ENCODE measurements at regions not wholly inside any gene's neighbourhood (a gene's known extent, or its start where the extent isn't known, plus 50 kb on each side); places are given as distances from the start of the nearest gene placed in this dataset.

DNA sequence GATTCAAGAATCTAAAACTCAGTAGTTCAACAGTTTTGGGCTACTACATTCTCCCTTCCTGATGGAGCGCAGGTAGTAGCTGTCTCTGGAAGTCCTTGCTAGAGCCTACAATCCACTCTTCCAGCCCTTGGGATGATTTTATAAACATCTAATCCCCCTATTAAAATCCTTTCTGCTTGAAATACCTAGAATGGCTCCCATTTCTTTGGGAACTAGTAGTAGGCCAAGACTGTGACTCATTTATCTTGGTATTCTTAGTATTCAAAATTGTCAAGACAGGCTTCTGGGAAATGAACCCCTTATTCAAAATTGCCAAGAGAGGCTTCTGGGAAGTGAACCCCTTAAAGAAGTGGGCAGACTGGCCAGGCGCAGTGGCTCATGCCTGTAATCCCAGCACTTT lies 142.5 kb upstream of the FGGY start:
- Mint-ChIP-seq H3K27me3 (ENCODE audit: low read depth) (no peaks in the 10 kb centered on the region), H3K9me3 (peaks cover 13% of the 10 kb centered on the region), H3K4me3 (no peak overlapping the region), H3K4me1 (ENCODE audit: low read depth) (peaks cover 25% of the 10 kb centered on the region), H3K36me3 (ENCODE audit: low read depth) (peaks cover 3% of the 10 kb centered on the region), H3K27ac (no peak overlapping the region)

DNA sequence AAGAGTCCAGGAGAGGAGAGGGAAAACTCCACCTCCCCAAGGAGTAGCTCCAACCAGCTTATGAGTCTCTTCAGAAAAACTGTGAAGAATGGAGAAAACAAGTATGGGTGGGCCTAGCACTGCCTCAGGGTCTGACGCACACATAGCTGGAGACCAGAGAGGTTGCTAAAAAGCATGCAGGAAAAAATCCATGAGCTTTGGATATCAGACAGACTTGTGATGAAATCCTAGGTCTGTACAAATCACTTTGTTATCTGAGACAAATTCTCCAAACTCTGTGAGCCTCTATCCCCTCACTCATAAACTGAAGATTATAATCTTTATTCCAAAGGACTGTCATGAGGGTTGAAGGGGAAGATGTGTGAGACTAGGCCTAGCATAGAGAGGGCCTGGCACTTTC lies 141.5 kb upstream of the FGGY start:
- H3K27me3 Mint-ChIP-seq (ENCODE audit: low read depth) = no peaks in the 10 kb centered on the region

DNA sequence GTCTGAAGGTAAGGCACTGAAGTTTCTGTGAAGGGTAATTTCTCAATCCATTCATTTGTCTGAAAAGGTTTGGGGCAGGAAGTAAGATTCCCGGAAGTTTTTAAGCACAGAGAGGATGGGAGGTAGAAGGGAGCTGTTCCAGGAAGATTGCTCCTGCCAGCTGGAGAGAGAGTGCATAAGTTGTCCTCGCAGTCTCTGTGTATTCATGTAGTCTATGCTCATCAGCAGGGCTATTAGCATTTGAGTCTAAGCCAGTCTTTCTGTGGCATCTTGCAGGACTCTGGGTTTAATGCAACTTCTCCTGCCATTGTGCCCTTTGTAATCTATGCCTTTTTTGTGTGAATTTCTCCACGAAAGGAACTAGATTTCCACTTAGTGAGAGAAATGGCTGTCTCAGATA lies 140.8 kb upstream of the FGGY start:
- H3K27me3 Mint-ChIP-seq (ENCODE audit: low read depth) = no peaks in the 10 kb centered on the region
- no peak overlapping the region for H3K27ac Mint-ChIP-seq
- peaks cover 12% of the 10 kb centered on the region for H3K4me1 Mint-ChIP-seq (ENCODE audit: low read depth)
- peaks cover 3% of the 10 kb centered on the region for H3K36me3 Mint-ChIP-seq (ENCODE audit: low read depth)
- H3K4me3 Mint-ChIP-seq = no peak overlapping the region
- peaks cover 18% of the 10 kb centered on the region for H3K9me3 Mint-ChIP-seq

More for the DNA sequence above, 141.5 kb upstream of the FGGY start:
- H3K9me3 Mint-ChIP-seq = peaks cover 13% of the 10 kb centered on the region
- peaks cover 19% of the 10 kb centered on the region for H3K4me1 Mint-ChIP-seq (ENCODE audit: low read depth)
- peaks cover 3% of the 10 kb centered on the region for H3K36me3 Mint-ChIP-seq (ENCODE audit: low read depth)
- no peak overlapping the region for H3K4me3 Mint-ChIP-seq
- no peak overlapping the region for H3K27ac Mint-ChIP-seq

DNA sequence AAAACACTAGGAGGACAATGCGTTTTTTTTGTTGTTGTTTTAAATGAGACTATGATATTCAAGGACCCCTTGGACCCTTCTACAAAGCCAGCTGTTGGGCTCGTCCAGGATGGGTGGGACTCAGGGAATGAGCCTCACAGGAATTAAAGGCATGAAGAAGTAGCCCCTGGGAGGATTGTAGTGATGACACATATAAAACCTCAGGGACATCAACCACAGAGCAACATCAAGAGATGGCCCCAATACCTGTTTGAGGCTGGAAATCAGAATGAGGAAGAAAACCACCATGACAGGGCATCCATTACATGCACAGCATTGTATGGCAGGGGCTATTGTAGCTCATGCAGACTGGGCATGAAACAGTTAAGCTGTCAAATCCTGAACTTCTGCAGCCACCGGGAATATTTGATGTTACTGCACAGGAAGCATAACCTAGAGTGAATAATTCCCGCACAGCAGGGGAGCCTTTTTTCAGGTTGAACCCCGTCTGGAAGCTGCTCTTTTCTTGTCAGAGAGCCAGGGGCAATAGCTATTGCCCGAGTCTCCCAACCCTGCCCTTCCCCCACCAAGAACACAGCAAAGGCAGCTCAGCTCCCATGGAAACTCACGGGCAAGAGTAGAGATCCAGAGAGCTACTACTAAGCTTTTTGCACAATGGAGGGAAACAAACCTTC lies 140.2 kb upstream of the FGGY start:
- H3K27me3 Mint-ChIP-seq (ENCODE audit: low read depth) = no peaks in the 10 kb centered on the region
- no peak overlapping the region for H3K27ac Mint-ChIP-seq
- no peak overlapping the region for H3K4me3 Mint-ChIP-seq
- H3K4me1 Mint-ChIP-seq (ENCODE audit: low read depth) = peaks cover 6% of the 10 kb centered on the region
- H3K36me3 Mint-ChIP-seq (ENCODE audit: low read depth) = peaks cover 3% of the 10 kb centered on the region
- H3K9me3 Mint-ChIP-seq = peaks cover 24% of the 10 kb centered on the region

DNA sequence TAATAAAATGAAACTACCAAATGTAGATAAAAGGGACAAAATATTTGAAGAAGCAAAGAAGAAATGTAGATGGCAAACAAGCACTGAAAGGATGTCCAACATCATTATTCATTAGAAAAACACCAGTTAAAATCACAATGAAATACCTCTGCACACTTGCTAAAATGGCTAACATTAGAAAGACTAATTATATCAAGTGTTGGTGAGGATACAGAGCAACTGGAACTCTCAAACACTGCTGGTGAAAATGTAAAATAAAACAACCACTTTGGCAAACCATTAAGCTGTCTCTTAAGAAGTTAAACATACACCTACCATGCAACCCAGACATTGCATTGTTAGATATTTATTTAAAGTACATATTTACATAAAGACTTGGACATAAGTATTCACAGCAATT lies 138.6 kb upstream of the FGGY start:
- peaks cover 3% of the 10 kb centered on the region for H3K36me3 Mint-ChIP-seq (ENCODE audit: low read depth)
- H3K27ac Mint-ChIP-seq = no peak overlapping the region
- H3K4me3 Mint-ChIP-seq = no peak overlapping the region
- H3K4me1 Mint-ChIP-seq (ENCODE audit: low read depth) = peaks cover 3% of the 10 kb centered on the region
- H3K9me3 Mint-ChIP-seq = peaks cover 26% of the 10 kb centered on the region
- H3K27me3 Mint-ChIP-seq (ENCODE audit: low read depth) = no peaks in the 10 kb centered on the region

DNA sequence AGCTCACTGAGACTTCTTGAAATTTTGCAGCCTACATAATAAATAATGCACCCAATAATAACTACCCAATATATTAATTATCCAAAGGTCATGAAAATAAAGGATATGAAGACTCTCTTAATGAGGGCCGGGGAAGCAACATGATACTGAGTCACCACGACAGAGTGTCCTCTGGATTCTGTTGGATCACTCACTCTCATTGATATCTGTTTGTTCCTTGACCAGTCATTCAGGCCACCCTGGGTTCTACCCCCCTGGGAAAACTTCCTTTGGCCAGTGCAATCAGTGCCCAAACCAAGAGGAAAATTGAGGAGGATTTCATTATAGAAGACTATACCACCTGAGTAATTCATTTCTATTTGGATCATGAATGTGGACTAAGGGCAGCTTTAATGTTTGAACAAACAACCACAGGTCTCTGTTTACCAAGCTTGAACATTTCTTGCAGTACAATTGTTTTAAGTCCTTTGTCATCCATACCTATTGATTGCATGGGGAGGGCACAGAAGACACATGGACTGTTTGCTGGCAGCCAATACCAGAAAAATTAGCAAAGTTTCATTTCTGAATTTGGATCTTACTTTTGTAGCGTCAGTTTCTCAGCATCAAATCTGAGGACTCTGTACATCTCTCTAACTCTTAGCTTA lies 137.2 kb upstream of the FGGY start:
- Mint-ChIP-seq H3K27me3 (ENCODE audit: low read depth) (peaks cover 10% of the 10 kb centered on the region), H3K4me1 (ENCODE audit: low read depth) (no peaks in the 10 kb centered on the region), H3K9me3 (peaks cover 26% of the 10 kb centered on the region), H3K4me3 (no peak overlapping the region), H3K27ac (no peak overlapping the region), H3K36me3 (ENCODE audit: low read depth) (peaks cover 3% of the 10 kb centered on the region)

DNA sequence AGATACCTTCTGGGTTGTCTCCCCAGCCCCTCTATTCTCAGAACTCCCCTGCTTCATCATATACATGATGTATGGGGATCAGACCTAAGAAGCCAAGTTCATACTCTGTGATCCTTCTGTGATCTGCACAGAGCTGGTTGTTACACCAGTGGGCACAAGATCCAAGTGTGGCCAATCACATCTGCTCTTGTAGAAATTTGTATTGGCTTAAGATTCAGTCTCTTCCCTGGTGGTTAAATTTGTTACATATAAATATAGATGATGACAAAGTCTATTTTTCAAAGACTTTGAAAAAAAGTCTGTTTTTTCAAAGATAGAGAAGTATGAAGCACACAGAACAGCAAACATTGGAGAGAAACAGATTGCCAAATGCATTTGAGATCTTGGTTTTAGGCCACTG lies 135.8 kb upstream of the FGGY start:
- Mint-ChIP-seq H3K4me3 (no peak overlapping the region), H3K27ac (no peak overlapping the region), H3K4me1 (ENCODE audit: low read depth) (no peaks in the 10 kb centered on the region), H3K27me3 (ENCODE audit: low read depth) (peaks cover 24% of the 10 kb centered on the region), H3K9me3 (peaks cover 34% of the 10 kb centered on the region), H3K36me3 (ENCODE audit: low read depth) (peaks cover 3% of the 10 kb centered on the region)

DNA sequence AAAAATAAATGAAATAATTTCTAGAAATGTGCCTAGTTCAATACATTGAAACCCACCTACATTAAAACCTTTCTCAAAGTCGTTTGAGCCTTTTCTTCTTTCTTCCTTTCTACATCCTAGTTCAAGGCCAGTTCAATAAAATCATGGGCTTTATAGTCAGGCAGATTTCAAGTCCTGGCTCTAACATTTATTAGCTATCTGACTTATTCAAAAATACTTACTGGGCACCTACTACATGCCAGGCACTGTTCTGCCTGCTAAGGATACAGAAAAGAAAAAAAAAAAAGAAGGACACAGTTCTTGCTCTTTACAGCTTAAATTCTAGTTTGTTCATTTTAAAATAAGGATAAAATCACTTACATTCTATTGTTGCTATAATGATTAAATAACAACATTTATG lies 134.2 kb upstream of the FGGY start:
- no peaks in the 10 kb centered on the region for H3K4me1 Mint-ChIP-seq (ENCODE audit: low read depth)
- no peak overlapping the region for H3K4me3 Mint-ChIP-seq
- peaks cover 3% of the 10 kb centered on the region for H3K36me3 Mint-ChIP-seq (ENCODE audit: low read depth)
- no peak overlapping the region for H3K27ac Mint-ChIP-seq
- peaks cover 39% of the 10 kb centered on the region for H3K27me3 Mint-ChIP-seq (ENCODE audit: low read depth)
- H3K9me3 Mint-ChIP-seq = peaks cover 43% of the 10 kb centered on the region

DNA sequence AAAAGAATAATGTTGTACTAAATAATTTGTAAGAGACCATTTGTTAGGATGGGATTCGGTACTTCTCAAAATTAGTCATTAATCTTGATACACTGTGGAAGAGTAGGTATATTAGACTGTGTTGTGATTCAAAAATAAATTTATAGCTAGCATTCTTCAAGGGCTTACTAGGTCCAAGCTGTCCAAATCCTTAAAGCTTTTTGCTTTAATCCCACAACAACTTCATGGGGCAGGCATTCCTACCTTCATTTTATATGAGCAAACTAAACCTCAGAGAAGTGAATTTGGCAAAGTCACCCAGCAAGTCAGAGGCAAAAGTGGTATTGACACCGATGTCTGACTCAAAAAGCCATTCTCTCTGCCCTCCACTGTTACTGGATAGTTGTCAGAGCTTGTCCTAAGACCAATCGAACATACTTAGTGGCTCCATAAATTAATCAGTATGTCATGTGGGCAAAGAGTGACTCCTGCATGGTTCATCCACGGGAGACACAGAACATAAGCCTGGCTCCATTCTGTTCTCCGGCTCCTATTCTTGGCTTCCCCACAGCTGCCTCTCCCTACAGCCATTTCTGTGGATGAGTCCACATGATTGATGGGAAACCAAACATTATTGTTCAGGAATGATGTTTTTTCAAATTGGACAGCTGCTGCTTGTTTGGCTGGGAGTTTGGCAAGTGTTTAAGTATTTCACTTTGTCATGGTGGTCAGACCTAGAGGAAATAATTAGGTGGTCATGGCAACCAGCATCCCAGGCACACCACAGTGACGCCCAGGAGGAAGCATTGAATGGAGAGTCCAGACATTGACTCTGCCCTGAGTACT lies 133.4 kb upstream of the FGGY start:
- Mint-ChIP-seq H3K9me3 (peaks cover 42% of the 10 kb centered on the region), H3K4me3 (no peak overlapping the region), H3K36me3 (ENCODE audit: low read depth) (peaks cover 3% of the 10 kb centered on the region), H3K27me3 (ENCODE audit: low read depth) (peaks cover 40% of the 10 kb centered on the region), H3K4me1 (ENCODE audit: low read depth) (no peaks in the 10 kb centered on the region), H3K27ac (no peak overlapping the region)

DNA sequence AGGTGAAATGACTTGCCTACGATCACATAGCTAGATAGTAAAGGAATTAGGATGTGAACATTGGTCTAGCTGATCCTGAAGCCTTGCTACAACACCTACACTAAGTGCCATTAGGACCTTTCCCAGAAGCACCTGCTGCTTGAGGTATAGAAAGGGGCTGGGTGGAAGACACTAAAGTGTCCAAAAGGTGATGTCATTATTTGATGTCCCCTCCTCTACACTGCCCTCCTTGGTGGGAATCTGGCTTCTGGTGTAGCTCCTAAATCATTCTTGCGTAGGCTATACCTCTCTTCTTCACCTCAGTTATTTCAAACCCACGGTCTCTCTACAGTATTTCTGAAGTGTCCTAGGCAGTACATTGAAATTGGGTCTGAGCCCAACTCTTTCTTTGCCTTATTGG lies 132.5 kb upstream of the FGGY start:
- Mint-ChIP-seq H3K27me3 (ENCODE audit: low read depth) (peaks cover 43% of the 10 kb centered on the region), H3K4me1 (ENCODE audit: low read depth) (no peaks in the 10 kb centered on the region), H3K36me3 (ENCODE audit: low read depth) (no peaks in the 10 kb centered on the region), H3K4me3 (no peak overlapping the region), H3K27ac (no peak overlapping the region), H3K9me3 (peaks cover 37% of the 10 kb centered on the region)

DNA sequence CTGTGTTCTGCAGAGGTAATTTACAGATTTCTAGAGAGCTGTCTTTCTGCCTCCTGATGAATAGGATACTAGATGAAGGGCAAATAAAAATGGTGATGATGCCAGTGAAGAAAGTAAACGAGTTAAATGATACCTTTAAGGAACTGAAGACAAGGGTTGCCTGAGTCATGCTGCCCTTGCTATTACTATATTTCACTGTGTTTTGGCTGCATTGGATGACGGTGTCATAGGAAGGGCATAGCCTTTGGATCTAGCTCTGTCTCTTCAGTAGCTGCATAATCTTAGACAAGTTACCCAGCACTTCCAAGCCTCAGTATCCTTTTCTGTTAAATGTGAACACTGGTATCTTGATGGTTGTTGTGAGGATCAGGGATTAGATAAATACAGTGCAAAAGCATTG lies 131.5 kb upstream of the FGGY start:
- H3K27me3 Mint-ChIP-seq (ENCODE audit: low read depth) = peaks cover 50% of the 10 kb centered on the region
- H3K4me1 Mint-ChIP-seq (ENCODE audit: low read depth) = no peaks in the 10 kb centered on the region
- no peak overlapping the region for H3K27ac Mint-ChIP-seq
- H3K36me3 Mint-ChIP-seq (ENCODE audit: low read depth) = no peaks in the 10 kb centered on the region
- H3K4me3 Mint-ChIP-seq = no peak overlapping the region
- H3K9me3 Mint-ChIP-seq = peaks cover 37% of the 10 kb centered on the region

DNA sequence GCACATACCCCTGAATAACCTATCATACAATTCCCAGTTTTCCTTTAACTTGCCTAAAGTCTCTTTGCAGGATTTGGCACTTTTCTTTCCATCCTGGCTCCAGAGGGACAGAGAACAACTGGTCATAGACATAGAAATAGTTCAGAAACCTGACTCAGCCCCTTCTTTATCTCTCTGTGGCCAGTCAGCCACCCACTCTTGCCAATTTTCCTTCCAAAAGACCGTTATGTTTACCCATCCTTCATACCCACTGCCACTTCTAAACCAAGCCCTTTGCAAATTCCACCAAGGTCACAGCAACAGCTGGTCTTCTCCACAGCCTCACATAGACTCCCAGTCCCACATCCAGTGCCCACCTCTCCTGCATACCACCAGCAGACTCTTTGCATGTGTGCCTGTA lies 127.2 kb upstream of the FGGY start:
- H3K4me1 Mint-ChIP-seq (ENCODE audit: low read depth) = no peaks in the 10 kb centered on the region
- peaks cover 23% of the 10 kb centered on the region for H3K9me3 Mint-ChIP-seq
- no peaks in the 10 kb centered on the region for H3K36me3 Mint-ChIP-seq (ENCODE audit: low read depth)
- peaks cover 44% of the 10 kb centered on the region for H3K27me3 Mint-ChIP-seq (ENCODE audit: low read depth)
- H3K4me3 Mint-ChIP-seq = no peak overlapping the region
- H3K27ac Mint-ChIP-seq = no peak overlapping the region

DNA sequence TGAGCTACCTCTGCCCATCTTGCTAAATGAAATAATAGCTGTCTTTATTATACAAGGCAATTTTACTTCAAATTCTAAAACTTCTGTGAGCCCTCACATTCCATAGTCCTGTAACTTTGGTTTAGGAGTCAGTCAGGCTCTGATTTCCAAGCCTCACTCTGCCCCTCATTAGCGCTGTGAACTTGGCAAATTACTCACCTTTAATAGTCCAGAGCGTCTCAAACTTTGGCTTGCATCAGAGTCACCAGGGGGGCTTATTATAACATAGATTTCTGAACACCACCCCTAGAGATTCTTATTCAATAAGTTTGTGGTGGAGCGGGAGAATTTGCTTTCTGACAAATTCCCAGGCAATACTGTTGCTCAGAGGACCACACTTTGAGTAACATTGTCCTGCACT lies 126.2 kb upstream of the FGGY start:
- no peak overlapping the region for H3K27ac Mint-ChIP-seq
- H3K4me1 Mint-ChIP-seq (ENCODE audit: low read depth) = no peaks in the 10 kb centered on the region
- H3K36me3 Mint-ChIP-seq (ENCODE audit: low read depth) = no peaks in the 10 kb centered on the region
- peaks cover 22% of the 10 kb centered on the region for H3K9me3 Mint-ChIP-seq
- no peak overlapping the region for H3K4me3 Mint-ChIP-seq
- peaks cover 34% of the 10 kb centered on the region for H3K27me3 Mint-ChIP-seq (ENCODE audit: low read depth)

DNA sequence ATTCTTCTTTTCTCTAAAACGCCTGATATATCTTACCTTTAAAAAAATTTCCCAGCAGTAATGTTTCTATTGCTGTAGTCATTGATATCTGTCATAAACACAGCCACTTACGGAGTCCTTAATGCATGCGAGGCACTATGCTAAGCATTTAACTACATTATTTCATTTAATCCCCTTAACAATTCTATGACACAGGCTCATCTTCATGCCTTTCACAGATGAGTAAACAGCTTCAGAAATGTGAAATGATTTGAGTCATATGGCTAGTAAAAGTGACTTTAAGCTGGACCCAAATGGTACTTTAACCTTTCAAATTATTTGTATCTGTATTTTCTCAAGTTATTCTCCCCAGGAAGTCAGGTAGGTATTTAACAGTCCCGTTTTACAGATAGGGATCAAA lies 125.1 kb upstream of the FGGY start:
- Mint-ChIP-seq H3K27me3 (ENCODE audit: low read depth) (peaks cover 24% of the 10 kb centered on the region), H3K4me3 (no peak overlapping the region), H3K9me3 (peaks cover 15% of the 10 kb centered on the region), H3K27ac (no peak overlapping the region), H3K4me1 (ENCODE audit: low read depth) (no peaks in the 10 kb centered on the region), H3K36me3 (ENCODE audit: low read depth) (no peaks in the 10 kb centered on the region)

DNA sequence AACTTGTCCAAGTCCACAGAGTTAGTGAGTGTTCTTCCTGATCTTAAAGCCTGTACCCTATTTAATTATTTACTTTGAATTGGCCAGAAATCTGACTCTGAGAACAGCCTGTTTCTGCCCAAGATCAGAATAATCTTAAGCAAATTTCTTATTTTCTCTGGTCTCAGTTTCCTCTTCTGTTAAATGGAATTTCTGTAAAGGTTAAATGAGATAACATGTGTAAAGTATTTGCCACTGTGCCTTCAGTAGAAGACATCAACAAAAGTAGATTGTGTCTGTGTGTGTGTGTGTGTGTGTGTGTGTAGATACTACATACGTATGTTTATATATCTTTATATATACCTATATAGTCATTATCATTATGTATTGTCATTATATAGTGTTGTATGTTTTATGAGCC lies 124.2 kb upstream of the FGGY start:
- Mint-ChIP-seq H3K27me3 (ENCODE audit: low read depth) (peaks cover 15% of the 10 kb centered on the region), H3K36me3 (ENCODE audit: low read depth) (no peaks in the 10 kb centered on the region), H3K27ac (no peak overlapping the region), H3K4me1 (ENCODE audit: low read depth) (no peaks in the 10 kb centered on the region), H3K4me3 (no peak overlapping the region), H3K9me3 (peaks cover 13% of the 10 kb centered on the region)
